Stimulated activated naive CD8-positive, alpha-beta T cell treated with anti-CD3 and anti-CD28 coated beads, Interleukin-15, Interleukin-2, amounts not matched to agents 100 U/mL and 50 U/mL, for 24 hours (primary cell): ENCODE measurements at regions not wholly inside any gene's neighbourhood (a gene's known extent, or its start where the extent isn't known, plus 50 kb on each side); places are given as distances from the start of the nearest gene placed in this dataset.

ENCODE experiments used
- ATAC-seq: fragments of 150-1000 bp; cut with Tn5 transposase; one replicate; pipeline ENCODE4 v1.10.0; 2021
- DNase-seq: peaks from one replicate; pipeline ENCODE4 v3.0.0; 2021

DNA sequence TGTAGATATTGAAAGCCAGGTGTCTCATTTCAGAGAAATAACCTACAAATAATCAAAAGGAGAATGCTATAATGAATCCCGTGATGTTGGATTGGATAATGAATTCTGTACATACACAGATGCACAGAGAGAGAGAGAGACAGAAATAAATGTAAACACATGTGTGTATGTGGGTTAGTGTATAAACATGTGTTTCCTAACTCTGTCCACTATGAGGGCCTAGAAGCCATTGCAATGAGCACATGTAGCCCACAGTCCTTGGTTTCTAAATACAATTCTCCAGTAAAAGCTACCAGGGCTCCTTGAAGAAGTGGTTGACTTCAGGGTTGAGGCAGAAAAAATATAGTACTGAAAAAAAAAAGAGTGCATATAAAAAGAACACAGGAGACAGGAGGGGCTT lies 109.5 kb downstream of the INHBB start:
- DNase-seq (no peak), ATAC-seq (no peak)

DNA sequence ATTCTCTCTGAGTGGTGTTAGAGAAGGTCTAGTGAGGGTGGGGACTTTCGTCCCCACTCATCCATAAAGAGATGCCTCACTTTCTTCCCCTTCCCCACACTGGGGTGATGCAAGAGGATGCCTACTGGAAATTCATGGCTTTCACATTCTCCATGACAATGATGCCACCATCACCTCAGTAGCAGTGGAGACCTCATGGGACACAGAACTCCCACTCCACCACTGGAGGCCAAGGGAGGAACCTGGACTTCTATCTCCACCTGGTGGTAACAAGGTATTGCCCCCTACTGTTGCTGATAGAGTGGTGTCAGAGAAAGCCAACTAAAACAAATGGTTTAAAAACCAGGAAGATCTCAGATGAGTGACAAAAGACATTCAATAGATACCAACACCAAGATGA lies 110.9 kb downstream of the INHBB start:
- no peak for ATAC-seq
- DNase-seq = no peak

DNA sequence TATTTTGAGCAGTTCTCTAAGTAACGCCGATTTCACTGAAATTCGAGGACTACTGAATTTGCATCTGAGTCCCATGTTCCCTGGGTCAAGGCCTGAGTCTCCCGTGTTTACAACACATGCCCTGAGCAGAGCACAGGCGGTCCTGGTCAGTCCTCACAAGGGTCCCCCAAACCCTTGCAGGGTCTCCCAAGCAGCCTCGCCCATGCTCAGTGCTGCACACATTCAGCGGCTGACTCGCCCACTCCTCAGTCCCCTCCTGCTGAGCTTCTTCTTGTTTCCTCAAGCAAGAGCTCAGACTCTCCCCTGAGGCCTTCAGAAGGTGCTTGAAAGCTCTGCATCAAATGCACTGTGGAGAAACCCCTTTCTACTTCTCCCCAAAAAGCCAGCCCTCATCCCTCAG lies 114.6 kb downstream of the INHBB start:
- ATAC-seq (no peak), DNase-seq (no peak)

DNA sequence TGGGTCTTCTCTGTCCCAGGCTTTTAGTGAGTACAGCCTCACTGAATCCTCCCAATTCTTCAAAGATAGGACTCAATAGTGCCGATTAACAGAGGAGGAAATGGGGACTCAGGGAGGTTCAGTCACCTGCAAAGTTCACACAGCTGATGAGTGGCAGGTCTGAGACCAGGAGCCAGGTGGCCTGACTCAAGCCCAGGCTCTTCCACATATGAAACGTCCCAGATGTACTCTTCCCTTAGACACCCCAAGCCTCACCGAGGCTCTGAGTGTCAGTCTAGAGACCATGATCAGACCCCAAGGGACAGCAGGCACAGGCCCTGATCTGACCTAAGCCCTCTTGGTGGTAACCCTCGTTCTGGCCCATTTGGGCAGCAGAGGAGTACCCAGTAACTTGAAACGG lies 115.2 kb downstream of the INHBB start:
- DNase-seq (no peak), ATAC-seq (no peak)

DNA sequence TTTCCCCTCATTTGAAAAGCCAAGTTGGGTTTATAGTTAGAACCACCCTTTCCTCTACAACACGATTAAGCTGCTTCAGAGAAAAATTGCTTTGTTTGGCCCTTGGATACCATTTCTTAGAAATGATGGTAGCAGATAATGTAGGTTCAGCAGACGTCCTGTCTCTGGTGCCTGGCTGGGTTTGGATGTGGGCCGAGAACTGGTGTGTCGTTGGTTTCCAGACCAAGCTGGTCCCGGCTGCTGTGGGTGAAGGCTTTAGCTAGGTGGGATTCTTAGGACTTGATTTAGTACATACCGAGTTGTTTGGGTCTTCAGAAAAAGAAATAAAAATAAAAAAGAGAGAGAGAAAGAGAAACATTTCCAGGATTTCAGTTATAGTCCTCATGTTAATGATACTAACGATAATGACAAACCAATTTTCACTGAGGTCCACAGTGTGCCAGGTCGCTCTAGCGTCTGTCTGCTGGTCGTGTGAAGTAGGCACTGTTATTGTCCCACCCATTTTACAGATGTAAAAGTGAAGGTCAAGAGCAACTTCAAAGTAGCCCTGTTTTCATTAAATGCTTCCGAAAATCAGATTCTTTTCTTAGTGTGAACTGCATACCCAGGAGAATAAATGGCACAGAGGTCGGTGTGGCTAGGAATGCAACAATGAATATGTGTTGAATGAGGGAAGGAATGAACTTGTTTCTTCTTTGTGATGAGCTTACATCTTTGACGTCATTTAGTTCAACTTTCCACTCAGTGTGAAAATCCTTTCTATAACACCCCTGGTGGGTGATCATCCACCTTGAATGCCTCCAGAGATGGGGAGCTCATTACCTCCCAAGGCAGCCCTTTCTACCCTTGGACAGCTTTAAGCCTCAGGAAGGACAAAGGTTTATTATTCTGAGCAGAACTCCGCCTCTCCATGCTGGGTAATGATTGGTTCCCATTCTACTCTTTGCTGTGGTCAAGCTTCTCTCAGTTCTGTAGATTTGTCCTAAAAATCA lies 115.9 kb downstream of the INHBB start:
- DNase-seq (no peak), ATAC-seq (no peak)

DNA sequence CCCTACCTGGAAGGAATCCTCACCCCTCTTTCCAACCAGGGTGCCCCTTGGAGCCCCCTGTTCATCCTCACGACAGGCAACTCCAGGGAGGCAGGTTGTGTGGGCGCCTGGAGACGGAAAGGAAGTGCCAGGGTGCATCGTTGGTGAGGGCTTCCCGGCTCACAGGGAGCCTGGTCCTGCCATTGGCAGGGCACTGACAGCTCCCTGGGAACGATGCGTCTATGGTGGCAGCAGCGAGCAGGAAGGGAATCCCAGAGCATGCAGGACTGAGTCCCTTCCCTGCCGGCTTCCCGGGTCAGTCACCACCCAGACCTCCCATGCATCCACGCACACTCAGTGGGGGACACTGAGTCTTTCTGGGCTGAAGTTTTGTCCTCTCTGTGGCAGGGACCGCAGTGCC lies 117.6 kb downstream of the INHBB start:
- DNase-seq = no peak
- ATAC-seq = no peak

DNA sequence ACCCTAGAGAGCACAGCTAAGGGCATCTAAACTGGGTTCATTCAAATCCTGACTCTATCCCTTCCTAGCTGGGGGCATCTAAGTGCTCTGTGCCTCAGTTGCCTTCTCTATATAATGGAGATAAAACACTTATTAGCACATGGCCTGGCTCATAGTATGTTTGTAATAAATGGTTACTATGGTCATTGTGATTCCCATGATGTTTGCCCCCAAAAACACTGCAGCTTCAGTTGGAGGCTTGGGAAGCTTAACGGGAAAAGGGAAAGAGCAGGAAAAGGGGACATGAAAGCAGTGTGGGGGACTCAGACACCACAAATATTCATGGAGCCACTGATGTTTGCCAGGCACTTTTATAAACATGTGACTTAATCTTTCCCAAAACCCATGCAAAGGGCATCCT lies 118.1 kb downstream of the INHBB start:
- ATAC-seq = no peak
- no peak for DNase-seq

DNA sequence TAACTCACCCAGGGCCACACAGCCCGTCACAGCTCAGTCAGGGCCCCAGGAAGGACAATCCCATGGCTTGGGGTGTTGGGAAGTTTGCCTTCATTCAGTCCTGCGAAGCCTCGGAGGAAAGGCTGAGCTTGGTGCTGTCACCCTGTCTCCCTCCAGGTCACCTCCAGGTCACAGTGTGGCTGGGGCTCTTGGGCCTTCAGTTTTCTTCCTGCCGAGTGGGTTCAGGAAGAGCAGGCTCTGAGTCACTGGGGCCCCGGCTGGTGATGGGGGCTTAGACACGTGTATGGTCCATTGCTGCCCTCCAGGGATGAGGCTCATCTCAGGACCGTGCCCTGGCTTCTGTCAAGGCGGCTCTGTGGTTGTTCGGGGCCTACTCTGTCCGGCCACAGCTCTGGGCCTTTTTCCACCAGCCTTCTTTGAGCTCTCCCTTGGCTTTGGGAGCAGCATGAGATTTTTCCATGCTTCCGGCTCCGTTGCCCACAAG lies 118.6 kb downstream of the INHBB start:
- DNase-seq = no peak
- no peak for ATAC-seq

DNA sequence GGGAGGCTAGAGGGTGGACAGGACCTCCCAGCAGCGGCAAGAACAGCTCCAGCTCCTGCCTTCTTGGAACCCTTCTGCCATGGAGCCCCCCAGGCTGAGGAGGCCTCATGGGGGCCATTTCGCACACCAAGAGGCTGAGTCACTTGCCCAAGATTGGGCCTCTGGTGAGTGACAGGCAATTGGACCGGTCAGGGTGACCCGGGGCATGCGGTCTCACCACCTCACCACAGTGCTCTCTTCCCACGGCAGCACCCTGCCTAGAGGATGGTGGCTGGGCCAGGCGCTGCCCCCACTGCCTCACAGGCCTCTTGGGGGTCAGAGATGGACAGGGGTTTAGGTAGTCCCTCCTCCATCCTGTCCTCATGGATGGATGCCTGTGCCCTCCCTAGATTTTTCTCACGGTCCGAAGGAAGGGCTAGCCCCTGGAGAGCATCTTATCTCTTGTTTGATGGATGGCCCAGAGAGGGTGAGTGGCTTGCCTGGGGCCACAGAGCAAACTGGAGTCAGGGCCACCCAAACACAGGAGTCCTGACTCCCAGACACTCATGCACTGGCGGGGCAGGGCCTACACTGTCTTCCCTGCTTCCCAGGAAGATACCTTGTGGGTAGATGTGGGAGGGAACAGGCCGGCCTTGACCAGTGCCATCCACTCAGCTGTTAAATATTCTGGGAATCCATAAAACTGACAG lies 119.2 kb downstream of the INHBB start:
- ATAC-seq (no peak), DNase-seq (no peak)

DNA sequence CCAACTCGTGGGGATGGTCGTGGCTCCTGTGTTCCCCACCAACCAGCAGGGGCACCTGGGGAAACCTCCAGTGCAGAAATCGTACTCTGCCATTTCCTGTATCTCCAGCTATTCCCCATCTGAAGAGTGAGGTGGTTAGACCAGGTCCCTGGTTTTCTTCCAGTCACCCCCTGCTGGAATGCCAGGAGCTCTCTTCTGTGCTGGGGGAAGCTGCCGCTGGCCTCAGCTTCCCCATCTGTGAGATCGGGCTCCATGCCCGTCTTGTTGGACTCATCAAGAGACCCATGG lies 119.7 kb downstream of the INHBB start:
- DNase-seq = no peak
- ATAC-seq = no peak

DNA sequence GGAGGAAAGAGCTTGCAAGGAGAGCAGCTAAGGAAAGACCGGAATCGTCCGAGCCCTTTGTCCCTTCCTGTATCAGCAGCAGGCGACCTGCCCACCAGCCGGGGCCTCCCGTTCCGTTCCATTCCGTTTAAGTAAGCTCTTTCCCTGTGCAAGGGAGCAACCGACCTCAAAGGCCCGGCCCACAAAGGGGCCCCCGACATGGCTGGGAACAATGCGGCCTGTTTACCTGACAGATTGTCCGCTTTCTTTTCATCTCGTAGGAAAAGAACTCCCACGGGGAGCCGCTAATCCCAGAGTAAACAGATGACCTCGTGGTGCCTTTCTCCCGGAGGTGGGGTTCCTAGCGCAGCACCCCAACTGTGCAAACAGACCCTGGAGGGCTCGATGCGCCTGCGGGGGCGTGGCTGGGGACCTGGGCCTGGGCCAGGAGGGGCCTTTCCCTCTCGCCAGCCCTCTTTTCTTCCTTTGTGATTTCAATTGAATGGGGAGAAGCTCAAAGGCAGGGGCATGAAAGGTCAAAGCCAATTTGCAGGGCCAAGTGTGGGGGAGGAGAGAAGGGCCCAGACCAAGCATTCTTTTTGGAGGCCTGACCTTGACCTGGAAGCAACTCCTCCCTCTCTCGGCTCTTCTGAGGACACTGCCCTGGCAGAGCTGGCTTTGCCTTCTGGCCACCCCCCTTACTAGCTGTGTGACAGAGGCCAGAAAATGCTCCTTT lies 120.2 kb downstream of the INHBB start:
- no peak for ATAC-seq
- no peak for DNase-seq

DNA sequence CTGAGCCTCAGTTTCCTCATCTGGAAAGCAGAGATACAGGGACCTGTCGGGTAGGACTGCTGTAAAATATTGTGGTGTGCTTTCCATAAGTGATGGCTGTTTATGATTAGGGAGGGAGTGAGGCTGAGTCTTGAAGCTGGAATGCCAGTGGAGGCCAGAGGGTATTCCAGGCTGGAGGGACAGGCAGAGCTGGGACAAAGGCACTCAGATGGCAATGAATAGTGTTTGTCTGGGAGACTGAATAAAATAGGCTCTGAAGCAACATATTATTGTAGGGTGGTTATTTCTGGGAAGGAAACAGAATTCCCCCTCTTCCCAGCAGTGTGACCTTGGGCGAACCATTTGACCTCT lies 120.7 kb downstream of the INHBB start:
- ATAC-seq (no peak), DNase-seq (no peak)

DNA sequence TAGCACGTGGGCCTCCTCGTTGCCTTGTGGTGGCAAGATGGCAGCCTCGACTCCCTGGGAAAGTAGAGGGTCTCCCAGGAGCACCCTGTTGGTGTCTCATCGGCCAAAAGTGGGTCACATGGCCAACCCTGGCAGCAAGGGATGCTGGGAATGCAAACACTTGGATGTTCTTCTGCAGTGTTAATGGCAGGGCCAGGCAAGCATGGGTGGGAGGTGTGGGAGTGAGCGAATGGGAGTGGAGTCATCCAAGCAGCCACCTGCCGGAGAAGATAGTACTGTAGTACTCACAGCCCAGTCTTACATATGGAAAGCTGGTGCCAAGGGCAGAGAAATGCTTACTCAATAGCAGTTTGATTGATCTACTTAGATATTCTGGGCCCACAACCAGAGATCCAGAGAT lies 122.2 kb downstream of the INHBB start:
- DNase-seq = no peak
- ATAC-seq = no peak

DNA sequence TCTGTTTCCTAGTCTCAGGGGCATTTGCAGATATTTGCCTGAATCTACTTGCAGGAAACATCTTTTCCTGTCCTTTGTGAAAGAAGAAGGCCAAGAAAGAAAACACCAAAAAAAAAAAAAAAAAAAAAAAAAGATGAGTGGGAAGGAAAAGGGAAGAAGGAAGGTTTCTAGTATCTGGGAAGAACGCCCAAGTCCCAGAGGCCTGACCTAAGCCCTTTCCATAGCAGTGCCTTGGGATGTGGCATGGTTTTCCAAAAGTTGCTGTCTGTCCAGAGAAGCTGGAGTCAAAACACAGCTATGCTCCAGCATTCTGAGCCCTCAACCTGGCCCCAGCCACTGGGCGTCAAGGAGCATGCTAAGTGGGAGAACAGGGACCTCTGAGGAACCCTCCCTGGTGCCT lies 123.5 kb downstream of the INHBB start:
- no peak for DNase-seq

DNA sequence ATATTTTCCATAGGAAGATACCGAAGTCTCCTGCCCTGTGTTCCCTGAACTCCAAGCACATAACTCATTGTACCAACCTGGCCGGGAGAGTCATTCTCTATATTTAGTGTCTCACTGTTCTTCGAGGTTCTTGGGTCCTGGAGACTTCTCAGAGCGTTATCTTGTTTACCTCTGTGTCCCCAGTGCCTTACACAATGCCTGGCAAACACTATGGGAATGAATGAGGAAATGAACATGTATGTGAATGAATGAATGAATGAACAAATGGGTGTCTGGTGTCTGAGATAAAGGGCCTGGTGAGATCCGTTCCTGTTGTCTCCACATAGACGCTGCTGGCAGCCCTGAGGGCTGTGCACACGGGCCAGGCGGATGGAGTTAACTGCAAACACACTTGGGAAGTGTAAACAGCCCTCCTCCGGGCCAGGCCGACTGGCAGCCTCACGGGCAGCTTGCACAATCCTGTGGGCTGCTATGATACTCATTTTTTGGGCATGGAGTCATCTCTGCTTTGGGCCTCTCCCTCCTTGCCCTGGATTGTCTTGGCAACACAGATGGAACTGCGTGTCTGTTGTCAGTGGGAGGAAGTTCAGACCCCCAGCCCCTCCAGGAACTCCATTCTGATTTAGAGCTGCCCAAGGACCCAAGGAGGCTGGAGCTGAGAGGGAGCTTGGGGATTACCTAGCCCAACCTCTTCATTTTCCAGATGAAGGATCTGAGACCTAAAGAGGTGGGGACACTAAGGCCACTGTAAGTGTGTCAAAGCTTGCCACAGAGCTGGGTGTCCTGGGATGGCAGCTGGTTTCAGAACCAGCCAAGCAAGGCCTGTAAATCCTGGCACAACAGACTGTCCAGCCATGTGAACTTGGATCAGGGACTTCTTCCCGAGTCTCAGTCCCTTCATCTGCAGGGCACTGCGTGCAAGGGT lies 124.4 kb downstream of the INHBB start:
- no peak for DNase-seq
- ATAC-seq = no peak

More for the DNA sequence above, 123.5 kb downstream of the INHBB start:
- ATAC-seq = no peak

DNA sequence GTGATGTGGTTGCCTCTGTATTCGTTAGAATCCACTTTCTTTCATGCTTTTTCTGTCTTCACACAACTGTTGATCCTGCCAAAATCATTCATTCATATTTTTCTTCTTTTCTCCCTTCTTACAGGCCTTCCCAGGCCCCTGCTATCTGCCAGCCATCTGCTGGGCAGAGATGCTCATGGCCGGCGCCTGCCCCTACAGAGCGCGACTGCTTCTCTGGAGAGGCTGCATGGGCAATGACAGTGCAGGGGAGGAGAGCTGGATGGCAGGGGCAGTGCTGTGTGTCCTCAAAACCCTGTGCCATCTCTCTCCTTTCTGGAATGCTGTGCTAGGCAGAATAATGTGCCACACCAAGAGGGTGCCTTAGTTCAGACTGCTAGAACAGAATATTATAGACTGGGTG lies 125.2 kb downstream of the INHBB start:
- peak; percentile 11 for ATAC-seq
- no peak for DNase-seq

DNA sequence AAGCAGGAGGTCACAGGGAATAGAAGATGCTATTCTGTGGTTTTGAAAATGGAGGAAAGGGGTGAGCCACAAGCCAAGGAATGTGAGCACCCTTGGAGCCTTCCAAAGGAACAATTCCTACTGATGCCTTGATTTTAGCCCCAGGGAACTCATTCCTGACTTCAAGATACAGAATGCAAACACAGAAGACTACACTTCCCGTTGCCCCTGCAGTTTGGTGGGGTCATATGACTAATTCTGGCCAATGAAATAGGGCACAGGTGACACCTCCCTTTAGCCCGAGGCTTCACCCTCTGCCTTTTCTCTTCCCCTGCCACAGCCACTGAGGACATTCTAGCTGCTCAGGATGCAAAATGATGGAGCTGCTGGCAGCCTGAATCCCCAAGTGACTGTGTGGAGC lies 126.1 kb downstream of the INHBB start:
- DNase-seq (no peak), ATAC-seq (no peak)

DNA sequence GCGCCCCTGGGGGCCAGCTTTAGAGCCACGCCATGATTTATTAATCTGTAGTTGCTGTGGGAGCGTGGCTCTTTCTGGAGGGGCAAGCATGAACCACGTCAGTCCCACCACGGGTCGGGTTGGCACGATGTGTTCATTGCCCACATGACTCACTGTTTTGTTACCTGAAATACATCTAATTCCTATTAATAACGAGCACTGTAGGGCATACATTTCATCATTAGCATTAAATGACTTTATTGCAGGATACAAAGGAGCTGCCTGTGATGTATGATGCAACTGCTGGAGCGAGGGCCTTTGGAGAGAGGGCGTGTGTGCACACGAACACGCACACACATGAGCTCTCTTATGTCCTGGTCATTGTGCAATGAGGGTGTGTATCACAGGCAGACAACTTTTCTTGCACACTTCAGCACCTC lies 127.0 kb downstream of the INHBB start:
- ATAC-seq = no peak
- no peak for DNase-seq

DNA sequence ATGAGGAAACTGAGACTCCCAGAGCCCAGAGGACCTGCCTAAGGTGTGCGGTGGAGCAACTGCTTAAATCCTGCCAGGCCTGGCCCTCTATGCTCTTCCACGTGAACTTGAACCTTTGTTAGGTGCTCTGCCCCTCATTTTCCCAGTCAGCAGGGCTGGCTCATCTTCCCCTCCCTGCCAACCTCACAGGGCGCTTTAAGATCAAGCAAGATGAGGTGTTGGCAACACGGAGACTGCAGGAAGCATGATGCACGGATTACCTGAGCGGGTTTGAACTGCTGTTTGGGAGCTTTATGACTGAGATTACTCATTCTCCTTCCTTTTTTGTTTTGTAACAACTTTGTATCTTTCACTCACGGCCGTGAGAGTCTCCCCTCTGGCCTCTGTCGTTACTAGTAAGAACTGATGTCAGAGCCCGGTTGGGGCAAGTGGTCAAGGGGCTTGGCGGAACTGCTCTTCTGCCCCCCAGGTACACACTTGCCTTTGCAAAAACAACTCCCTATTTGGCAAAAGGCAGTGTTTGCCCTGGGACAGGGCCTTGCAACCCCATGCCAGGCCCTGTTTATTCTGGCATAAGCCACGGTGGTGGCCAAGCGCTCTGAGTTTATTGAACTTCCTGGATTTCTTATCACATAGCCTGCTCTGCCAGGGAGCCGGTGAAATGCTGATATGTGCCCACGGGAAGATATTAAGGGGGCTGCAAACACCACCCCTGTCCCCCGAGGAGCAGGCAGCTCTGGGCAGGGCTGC lies 127.8 kb downstream of the INHBB start:
- ATAC-seq = no peak
- no peak for DNase-seq

DNA sequence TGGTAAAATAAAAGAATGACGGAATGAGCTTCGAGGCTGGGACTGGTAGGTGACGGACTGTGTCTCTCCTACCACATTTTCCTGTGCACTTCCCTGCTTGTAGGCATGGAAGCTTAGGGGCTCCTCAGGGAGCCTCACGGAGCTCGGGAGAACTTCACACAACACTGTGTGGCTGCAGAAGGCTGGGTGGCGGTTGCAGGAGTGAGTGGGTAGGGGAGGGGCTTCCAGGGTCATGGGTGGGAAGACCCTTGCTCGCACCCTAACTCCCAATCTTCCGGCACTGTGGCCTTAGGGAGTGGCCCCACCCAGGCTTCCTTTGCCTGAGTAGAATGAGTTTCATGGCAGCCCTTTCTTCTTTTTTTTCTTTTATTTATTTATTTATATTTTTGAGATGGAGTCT lies 128.6 kb downstream of the INHBB start:
- DNase-seq (no peak), ATAC-seq (no peak)

DNA sequence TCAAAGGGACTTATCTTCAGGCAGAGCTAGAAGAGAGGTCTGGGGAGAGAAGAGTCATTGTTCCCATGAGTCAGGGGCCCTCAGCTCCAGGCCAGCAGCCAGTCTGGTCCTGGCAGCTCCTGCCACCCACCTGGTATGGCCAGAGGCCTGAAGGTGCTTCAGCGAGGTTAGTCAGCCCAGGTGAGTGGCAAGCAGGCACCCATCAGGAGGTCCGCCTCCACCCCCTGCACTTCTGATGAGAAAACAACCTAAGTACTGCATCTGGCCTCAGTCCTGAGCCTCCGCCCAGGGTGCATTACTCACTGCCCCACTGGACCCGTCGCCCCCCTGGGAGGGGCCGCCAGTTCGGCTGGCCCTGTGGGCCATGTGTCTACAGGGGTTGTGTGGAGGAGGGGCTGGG lies 130.2 kb downstream of the INHBB start:
- DNase-seq (no peak), ATAC-seq (no peak)
